Neural progenitor cell (in vitro differentiated cells): ENCODE measurements at regions not wholly inside any gene's neighbourhood (a gene's known extent, or its start where the extent isn't known, plus 50 kb on each side); places are given as distances from the start of the nearest gene placed in this dataset.

Experiments used
- EZH2 ChIP-seq: fragments of 200-600 bp; sonication (generic); IDR thresholded peaks from 2 replicates; pipeline ENCODE4 v1.6.1; 2017; ENCODE audit warnings: antibody characterized with exemption, mild to moderate bottlenecking, moderate library complexity
- EZH2phosphoT487 ChIP-seq: fragments of 200-600 bp; sonication (generic); IDR thresholded peaks from 2 replicates; pipeline ENCODE4 v1.6.1; 2017; ENCODE audit warnings: antibody characterized with exemption
- TF ChIP-seq, protein P1 (sequence below): fragments of 200-600 bp; sonication (generic); IDR thresholded peaks from 2 replicates; pipeline ENCODE4 v1.5.1; 2017; ENCODE audit warnings: antibody characterized with exemption, mild to moderate bottlenecking

DNA sequence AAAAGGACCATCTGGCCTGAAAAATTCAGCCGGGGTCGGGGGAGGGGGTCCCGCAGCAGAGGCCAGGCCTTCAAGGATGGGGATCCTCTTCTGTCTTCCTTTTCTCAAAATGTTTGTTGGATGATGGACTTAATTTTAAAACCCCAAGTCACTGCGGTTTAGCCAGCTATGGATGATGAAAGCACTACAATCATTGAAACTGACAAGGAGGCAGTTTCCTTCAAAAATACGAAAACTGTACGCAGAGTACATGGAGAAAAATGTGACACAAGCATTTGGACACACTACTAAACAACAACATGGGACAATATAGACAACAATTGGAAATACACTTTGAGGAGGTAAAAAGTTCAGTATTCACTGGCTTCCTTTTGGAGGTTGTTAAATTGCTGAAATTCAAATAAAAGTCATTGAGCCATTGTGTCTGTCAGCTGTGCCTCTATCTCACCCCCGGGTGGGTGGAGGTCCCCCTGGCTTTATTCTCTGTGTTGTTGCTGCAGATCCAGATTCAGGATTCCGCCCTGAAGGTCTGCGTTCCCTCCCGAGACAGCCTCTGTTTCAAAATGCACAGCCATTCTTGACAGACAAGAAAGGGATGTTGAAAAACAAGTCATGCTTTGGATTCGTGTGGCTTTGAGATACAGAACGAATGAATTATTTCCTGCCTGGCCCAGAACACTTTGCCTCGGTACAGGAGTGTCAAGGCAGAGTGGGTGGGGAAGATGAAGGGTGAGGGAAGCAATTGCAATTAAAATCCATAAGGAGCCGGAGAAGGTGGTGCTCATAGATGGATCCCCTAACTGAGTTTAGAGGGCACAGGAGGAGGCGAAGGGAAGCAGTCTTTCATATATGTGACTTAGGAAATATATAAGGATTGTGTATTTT lies 118.2 kb downstream of the TTLL2 start:
- TF ChIP-seq, protein P1, sequence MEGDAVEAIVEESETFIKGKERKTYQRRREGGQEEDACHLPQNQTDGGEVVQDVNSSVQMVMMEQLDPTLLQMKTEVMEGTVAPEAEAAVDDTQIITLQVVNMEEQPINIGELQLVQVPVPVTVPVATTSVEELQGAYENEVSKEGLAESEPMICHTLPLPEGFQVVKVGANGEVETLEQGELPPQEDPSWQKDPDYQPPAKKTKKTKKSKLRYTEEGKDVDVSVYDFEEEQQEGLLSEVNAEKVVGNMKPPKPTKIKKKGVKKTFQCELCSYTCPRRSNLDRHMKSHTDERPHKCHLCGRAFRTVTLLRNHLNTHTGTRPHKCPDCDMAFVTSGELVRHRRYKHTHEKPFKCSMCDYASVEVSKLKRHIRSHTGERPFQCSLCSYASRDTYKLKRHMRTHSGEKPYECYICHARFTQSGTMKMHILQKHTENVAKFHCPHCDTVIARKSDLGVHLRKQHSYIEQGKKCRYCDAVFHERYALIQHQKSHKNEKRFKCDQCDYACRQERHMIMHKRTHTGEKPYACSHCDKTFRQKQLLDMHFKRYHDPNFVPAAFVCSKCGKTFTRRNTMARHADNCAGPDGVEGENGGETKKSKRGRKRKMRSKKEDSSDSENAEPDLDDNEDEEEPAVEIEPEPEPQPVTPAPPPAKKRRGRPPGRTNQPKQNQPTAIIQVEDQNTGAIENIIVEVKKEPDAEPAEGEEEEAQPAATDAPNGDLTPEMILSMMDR = no peak
- TF ChIP-seq EZH2 (no peak), EZH2phosphoT487 (no peak)
